ENCODE measurements at regions not wholly inside any gene's neighbourhood (a gene's known extent, or its start where the extent isn't known, plus 50 kb on each side); places are given as distances from the start of the nearest gene placed in this dataset.

- Histone ChIP-seq H3K27ac (no peak overlapping the region), H3K36me3 (no peaks in the 10 kb centered on the region), H3K27me3 (ENCODE audit: low read depth) (peaks cover 9% of the 10 kb centered on the region), H3K4me3 (no peak overlapping the region), H3K4me1 (no peaks in the 10 kb centered on the region), H3K9me3 (no peaks in the 10 kb centered on the region)
- no peak for TF ChIP-seq CTCF (IDR thresholded peaks at IDR 0.05)
- intact Hi-C loops (cut with DNase I) = no loop called here
- ATAC-seq (no peak), DNase-seq (no peak)
Measured at GRCh38 chr16:86897486-86897885, 319.1 kb downstream of the FOXL1 start.

GRCh38 chr16:86898386-86898785 is 320.0 kb downstream of the FOXL1 start:
- TF ChIP-seq CTCF (IDR thresholded peaks at IDR 0.05) = no peak
- H3K36me3 ChIP-seq = no peaks in the 10 kb centered on the region
- no peak overlapping the region for H3K4me3 ChIP-seq
- ATAC-seq = no peak
- peaks cover 7% of the 10 kb centered on the region for H3K27me3 ChIP-seq (ENCODE audit: low read depth)
- no peak overlapping the region for H3K27ac ChIP-seq
- intact Hi-C loops (cut with DNase I) = no loop called here
- H3K9me3 ChIP-seq = no peaks in the 10 kb centered on the region
- no peak for DNase-seq
- no peaks in the 10 kb centered on the region for H3K4me1 ChIP-seq

- H3K36me3 ChIP-seq = no peaks in the 10 kb centered on the region
- H3K27ac ChIP-seq = no peak overlapping the region
- peaks cover 12% of the 10 kb centered on the region for H3K27me3 ChIP-seq (ENCODE audit: low read depth)
- no peaks in the 10 kb centered on the region for H3K9me3 ChIP-seq
- H3K4me3 ChIP-seq = no peak overlapping the region
- intact Hi-C loops (cut with DNase I) = no loop called here
- ATAC-seq = no peak
- DNase-seq = no peak
- TF ChIP-seq CTCF (IDR thresholded peaks at IDR 0.05) = no peak
- no peaks in the 10 kb centered on the region for H3K4me1 ChIP-seq
Measured at GRCh38 chr16:86899151-86899550, 320.8 kb downstream of the FOXL1 start.

GRCh38 chr16:86899757-86900156 is 321.4 kb downstream of the FOXL1 start:
- intact Hi-C loops (cut with DNase I) = no loop called here
- ATAC-seq (no peak), DNase-seq (no peak)
- Histone ChIP-seq H3K9me3 (no peaks in the 10 kb centered on the region), H3K4me3 (no peak overlapping the region), H3K27ac (no peak overlapping the region), H3K4me1 (no peaks in the 10 kb centered on the region), H3K36me3 (no peaks in the 10 kb centered on the region), H3K27me3 (ENCODE audit: low read depth) (peaks cover 12% of the 10 kb centered on the region)
- TF ChIP-seq CTCF (IDR thresholded peaks at IDR 0.05) = no peak

GRCh38 chr16:86901483-86901882 is 323.1 kb downstream of the FOXL1 start:
- TF ChIP-seq CTCF (IDR thresholded peaks at IDR 0.05) = no peak
- Histone ChIP-seq H3K4me1 (no peaks in the 10 kb centered on the region), H3K27ac (no peak overlapping the region), H3K4me3 (no peak overlapping the region), H3K9me3 (no peaks in the 10 kb centered on the region), H3K36me3 (no peaks in the 10 kb centered on the region), H3K27me3 (ENCODE audit: low read depth) (peaks cover 15% of the 10 kb centered on the region)
- ATAC-seq (no peak), DNase-seq (no peak)
- intact Hi-C loops (cut with DNase I) = no loop called here

- no peak for DNase-seq
- Histone ChIP-seq H3K9me3 (no peaks in the 10 kb centered on the region), H3K36me3 (no peaks in the 10 kb centered on the region), H3K4me3 (no peak overlapping the region), H3K27me3 (ENCODE audit: low read depth) (peaks cover 20% of the 10 kb centered on the region), H3K27ac (no peak overlapping the region), H3K4me1 (no peaks in the 10 kb centered on the region)
- intact Hi-C loops (cut with DNase I) = no loop called here
- ATAC-seq = no peak
- no peak for TF ChIP-seq CTCF (IDR thresholded peaks at IDR 0.05)
Measured at GRCh38 chr16:86902656-86903001, 324.3 kb downstream of the FOXL1 start.
